ENCODE measurements at regions not wholly inside any gene's neighbourhood (a gene's known extent, or its start where the extent isn't known, plus 50 kb on each side); places are given as distances from the start of the nearest gene placed in this dataset.
"Not testable (repeated sequence)": the region's sequence is repeated elsewhere in the genome, so short reads cannot be mapped to it uniquely, and the experiment has no call there.

- no peak for DNase-seq (ENCODE audit: extremely low read depth in 1 of 11, low read depth in 9 of 11, low spot score in 4 of 11)
Observed at GRCh38 chr6:73983367-73983766, 287.4 kb downstream of the CD109 start.

GRCh38 chr6:73980096-73980495, 284.1 kb downstream of the CD109 start:
- DNase-seq (ENCODE audit: extremely low read depth in 1 of 11, low read depth in 9 of 11, low spot score in 4 of 11): no peak

DNA sequence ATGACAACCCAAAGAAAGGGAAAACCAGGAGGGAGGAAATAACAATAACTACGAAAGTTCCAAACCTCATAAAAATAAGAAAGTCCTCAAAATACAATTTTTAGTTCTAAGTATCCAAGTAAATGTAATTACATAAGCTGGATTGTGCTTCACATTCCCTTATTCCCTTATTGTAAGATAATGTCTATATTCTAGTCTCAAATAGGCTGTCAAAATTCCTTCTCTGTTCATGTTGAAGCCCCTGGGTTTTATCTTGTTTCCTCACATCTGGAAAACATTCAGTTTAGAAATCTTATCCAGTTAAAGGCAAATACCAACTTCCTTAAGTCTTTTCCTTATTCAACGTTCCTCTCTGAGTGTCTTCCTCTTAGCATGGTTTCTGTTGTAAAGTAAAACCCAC, 282.3 kb downstream of the CD109 start:
- DNase-seq (ENCODE audit: extremely low read depth in 1 of 11, low read depth in 9 of 11, low spot score in 4 of 11): no peak

DNA sequence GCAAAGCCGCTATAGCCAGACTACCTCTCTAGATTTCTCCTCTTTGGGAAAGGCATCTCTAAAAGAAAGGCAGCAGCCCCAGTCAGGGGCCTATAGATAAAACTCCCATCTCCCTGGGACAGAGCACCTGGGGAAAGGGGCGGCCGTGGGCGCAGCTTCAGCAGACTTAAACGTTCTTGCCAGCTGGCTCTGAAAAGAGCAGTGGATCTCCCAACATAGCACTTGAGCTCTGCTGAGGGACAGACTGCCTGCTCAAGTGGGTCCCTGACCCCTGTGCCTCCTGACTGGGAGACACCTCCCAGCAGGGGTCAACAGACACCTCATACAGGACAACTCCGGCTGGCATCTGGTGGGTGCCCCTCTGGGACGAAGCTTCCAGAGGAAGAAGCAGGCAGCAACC, 276.5 kb downstream of the CD109 start:
- DNase-seq (ENCODE audit: extremely low read depth in 1 of 11, low read depth in 9 of 11, low spot score in 4 of 11): not testable (repeated sequence)

- peak in 7 of 11 donors; percentile 5 to 28 (median 15) for DNase-seq (ENCODE audit: extremely low read depth in 1 of 11, low read depth in 9 of 11, low spot score in 4 of 11)
Observed at GRCh38 chr6:73969971-73970970, 274.3 kb downstream of the CD109 start.

- DNase-seq (ENCODE audit: extremely low read depth in 1 of 11, low read depth in 9 of 11, low spot score in 4 of 11): no peak
Observed at GRCh38 chr6:73968221-73968757, 272.3 kb downstream of the CD109 start.

- DNase-seq (ENCODE audit: extremely low read depth in 1 of 11, low read depth in 9 of 11, low spot score in 4 of 11): no peak
Observed at GRCh38 chr6:73965539-73966029, 269.6 kb downstream of the CD109 start.

GRCh38 chr6:73964241-73964854, 268.3 kb downstream of the CD109 start:
- DNase-seq (ENCODE audit: extremely low read depth in 1 of 11, low read depth in 9 of 11, low spot score in 4 of 11): no peak

DNA sequence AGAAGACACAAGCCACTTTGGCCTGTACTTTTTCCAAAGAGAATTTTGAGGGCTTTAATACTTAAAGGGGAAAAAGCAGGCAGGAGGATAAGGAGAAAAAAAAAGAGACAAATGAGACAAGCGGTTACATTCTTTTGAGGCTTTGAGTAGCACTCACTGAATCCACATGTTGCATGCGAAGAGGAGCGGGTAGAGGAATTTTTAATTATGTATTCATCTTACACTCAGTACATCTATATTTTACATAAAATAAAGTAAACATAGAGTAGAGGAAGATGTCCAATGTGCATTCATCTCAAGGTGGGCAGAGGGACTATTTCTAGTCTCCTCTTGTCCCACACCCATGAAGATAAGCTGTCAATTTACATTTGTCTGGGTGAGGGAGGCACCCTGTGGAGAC, 266.9 kb downstream of the CD109 start:
- DNase-seq (ENCODE audit: extremely low read depth in 1 of 11, low read depth in 9 of 11, low spot score in 4 of 11): no peak

GRCh38 chr6:73956305-73956704, 260.3 kb downstream of the CD109 start:
- DNase-seq (ENCODE audit: extremely low read depth in 1 of 11, low read depth in 9 of 11, low spot score in 4 of 11): no peak

- DNase-seq (ENCODE audit: extremely low read depth in 1 of 11, low read depth in 9 of 11, low spot score in 4 of 11): no peak
Observed at GRCh38 chr6:73955800-73956199, 259.8 kb downstream of the CD109 start.

- no peak for DNase-seq (ENCODE audit: extremely low read depth in 1 of 11, low read depth in 9 of 11, low spot score in 4 of 11)
Observed at GRCh38 chr6:73954881-73955280, 258.9 kb downstream of the CD109 start.

DNA sequence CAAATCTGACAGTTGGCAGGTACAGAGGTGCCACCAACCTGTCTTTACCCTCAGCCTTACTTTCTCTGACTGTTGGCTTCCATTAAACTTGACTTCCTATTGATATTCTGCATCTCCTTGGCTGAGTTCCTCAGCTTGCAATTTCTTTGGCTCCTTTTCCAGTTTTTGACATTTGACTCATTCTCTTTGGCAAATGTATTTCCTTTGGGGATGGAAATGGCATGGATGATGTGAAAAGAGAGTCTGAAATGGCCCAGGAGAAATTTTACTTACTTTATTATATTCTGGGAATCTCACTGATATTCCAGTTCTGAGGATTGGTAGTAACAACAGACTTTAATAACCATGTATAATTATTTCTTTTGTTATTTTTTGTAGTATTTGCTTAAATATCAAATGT, 255.2 kb downstream of the CD109 start:
- DNase-seq (ENCODE audit: extremely low read depth in 1 of 11, low read depth in 9 of 11, low spot score in 4 of 11): no peak

GRCh38 chr6:73943930-73944652, 248.1 kb downstream of the CD109 start:
- no peak for DNase-seq (ENCODE audit: extremely low read depth in 1 of 11, low read depth in 9 of 11, low spot score in 4 of 11)

DNA sequence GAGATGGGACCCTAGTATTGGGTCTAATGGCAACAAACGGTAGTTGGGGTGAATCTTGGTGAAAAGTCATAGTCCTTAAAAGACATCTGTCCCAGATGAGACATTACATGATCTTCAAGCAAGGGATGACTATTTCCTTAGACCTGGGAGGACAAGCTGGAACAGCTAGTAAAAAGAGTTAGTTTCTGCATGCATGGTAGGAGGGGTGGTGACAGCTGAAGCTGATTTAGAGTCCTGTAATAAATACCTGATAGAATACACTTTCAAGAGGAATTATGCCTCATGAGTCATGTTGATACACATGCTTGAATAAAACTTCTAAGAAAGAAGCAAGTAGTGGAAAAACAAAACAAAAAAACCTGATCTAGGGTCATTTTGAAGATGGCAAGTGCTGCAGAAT, 247.4 kb downstream of the CD109 start:
- no peak for DNase-seq (ENCODE audit: extremely low read depth in 1 of 11, low read depth in 9 of 11, low spot score in 4 of 11)

DNA sequence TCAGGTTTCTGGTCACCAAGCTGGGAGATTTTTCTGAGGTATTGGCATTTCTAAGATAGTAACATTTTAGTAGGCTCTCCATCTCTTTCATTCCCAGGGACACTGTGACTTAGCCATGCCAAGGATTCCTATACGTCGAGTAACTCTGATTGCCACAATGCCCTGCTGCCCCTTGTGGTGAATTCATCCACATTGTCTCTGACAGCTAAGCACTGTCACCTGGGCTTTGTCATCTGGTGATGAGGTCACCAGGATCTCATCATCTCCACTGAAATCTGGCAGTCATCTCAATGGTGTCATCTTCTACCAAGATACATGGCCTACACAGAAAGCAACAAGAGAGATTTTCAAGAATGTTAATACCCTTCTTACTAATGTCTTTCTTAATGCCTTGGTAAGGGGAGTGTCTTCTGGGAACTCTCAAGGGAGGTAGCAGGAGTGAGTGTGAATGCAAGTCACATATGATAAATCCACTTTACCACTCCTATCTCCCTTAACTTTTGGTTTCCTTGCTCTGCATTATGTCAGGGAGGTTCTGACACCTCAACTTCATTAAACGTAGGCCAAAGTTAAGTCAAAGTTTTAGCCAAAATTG, 246.7 kb downstream of the CD109 start:
- no peak for DNase-seq (ENCODE audit: extremely low read depth in 1 of 11, low read depth in 9 of 11, low spot score in 4 of 11)

DNA sequence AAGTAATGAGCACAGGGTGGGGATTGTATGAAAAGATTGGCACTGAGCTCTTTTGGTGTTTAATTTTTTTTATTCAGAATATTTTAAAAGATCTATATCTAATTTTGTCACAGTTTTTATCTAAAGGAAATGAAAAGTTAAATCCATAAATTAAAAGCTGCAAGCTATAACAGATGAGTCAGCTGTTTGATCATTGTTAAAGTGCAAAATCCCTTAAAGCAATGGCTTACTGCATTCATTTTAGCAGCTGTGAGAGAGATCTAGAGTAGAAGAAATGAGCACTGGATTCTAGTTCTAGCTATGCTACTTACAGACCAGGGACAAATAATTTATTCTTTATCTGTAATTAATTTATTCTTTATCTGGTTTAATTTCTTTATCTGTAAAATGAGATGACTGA, 245.9 kb downstream of the CD109 start:
- DNase-seq (ENCODE audit: extremely low read depth in 1 of 11, low read depth in 9 of 11, low spot score in 4 of 11): no peak

GRCh38 chr6:73937805-73938204, 241.8 kb downstream of the CD109 start:
- DNase-seq (ENCODE audit: extremely low read depth in 1 of 11, low read depth in 9 of 11, low spot score in 4 of 11): no peak

DNA sequence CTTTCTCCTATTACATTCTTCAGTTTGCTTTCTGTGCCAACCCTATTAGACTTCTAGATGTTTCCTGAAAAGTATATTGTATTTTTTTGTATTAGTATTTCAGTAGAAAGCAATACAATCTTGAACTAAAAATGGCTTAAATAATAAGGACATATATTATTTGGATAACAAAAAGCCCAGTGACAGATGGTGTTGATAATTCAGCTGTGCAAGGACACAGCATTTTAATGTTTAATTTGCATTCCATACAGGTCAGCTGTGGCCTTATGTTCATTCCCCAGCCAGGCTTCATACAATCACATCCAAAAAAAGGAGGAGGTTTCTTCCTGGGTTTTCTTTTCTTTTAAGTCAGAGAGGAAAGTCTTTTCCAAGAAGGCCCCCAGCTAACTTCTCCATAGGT, 236.9 kb downstream of the CD109 start:
- DNase-seq (ENCODE audit: extremely low read depth in 1 of 11, low read depth in 9 of 11, low spot score in 4 of 11): no peak

Measured in renal cortex interstitium (tissue), 11 donors.